Dermis microvascular lymphatic vessel endothelial cell (primary cell): ENCODE measurements at regions not wholly inside any gene's neighbourhood (a gene's known extent, or its start where the extent isn't known, plus 50 kb on each side); places are given as distances from the start of the nearest gene placed in this dataset.

ENCODE experiments used
- DNase-seq, 2 donors: peaks; one replicate each; pipeline versions ENCODE4 v3.0.0 to v3.0.0-alpha.2; 2010; ENCODE audit warnings: low read depth in 2 of 2

DNA sequence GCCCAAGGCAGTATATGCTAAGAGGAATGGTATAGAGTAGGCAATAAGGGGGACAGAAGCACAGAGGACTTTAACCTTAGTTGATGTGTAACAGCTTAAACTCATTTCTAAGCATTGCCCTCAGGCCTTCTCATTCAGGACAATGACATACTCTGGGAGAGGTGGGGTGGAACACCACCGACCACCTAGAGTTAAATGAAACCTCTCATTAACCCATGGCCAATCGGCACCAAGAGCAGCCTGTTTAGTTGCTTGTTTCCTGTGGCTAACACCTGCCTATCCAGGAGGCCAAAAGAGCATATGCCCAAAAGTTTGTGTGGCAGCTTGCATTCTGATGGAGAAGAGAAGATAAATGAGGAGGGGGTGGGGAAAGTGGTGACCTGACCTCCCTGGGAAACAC, 50.0 kb downstream of the PABIR2 start:
- no peak for DNase-seq

DNA sequence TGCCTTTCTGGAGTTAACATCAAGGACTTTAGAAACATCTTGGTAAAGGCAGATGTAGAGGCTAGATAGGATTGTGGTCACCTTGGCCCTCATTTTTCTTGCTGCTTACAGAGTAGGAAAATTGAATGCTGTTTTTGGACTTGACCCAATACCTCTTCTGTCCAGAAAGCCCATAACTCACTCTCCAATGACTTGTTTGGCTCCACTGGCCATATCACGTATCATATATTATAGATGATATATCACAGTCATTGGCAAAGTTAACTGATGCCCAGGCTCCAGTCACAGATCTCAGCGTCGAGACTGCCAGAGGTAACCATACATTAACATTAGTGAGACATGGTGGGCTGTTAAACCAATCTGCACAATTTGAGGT, 50.6 kb downstream of the PABIR2 start:
- DNase-seq: peak in 1 of 2 donors; percentile 17

DNA sequence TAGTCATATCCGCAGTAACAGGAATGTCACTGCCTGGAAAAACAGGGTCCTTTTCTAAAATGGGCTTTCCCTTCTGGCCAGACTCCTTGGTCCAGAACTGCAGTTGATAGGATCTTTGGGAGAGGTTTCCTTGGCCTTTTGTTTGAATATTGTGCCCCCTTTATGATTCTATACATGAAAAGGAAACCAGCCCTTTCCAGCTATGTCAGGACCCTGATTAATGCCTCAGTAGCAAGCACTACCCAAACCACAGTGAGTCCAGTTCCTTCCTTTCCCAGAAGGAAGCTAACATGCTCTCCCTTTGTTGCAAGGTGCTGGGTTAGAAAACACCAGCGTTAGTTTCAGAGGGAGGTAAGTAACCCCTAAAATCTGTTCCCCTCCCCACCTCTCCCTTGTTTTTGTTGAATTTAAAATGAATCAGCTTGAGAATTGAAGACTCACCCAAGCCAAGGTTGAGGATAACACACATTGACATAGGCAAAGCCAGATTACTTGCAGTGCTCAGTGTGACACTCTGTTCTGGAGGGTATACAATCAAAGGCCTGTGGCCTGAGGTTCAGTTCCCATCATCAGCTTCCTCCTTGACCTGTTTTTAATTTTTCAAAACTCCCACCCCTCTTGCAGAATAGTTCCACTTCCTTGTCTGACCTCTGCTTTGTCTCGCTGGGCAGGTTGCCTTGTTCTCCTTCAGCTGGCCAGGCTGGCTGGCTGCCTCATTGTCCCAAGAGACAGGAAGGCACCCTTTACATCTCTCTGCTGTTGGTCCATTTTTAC, 51.2 kb downstream of the PABIR2 start:
- DNase-seq: no peak

- no peak for DNase-seq
These were observed 53.9 kb downstream of the PABIR2 start for GRCh38 chrX:134743091-134743490.

- no peak for DNase-seq
These were observed 54.4 kb downstream of the PABIR2 start for GRCh38 chrX:134742573-134742972.

- DNase-seq: no peak
These were observed 55.3 kb downstream of the PABIR2 start for GRCh38 chrX:134741746-134742145.

- peak in 1 of 2 donors; percentile 63 for DNase-seq
These were observed 57.8 kb downstream of the PABIR2 start for GRCh38 chrX:134738986-134739740.

- DNase-seq: no peak
These were observed 58.6 kb downstream of the PABIR2 start for GRCh38 chrX:134738445-134738844.

GRCh38 chrX:134737721-134738369, 59.2 kb downstream of the PABIR2 start:
- no peak for DNase-seq

GRCh38 chrX:134737061-134737460, 59.9 kb downstream of the PABIR2 start:
- DNase-seq: peak in 1 of 2 donors; percentile 73

- DNase-seq: no peak
These were observed 60.6 kb downstream of the PABIR2 start for GRCh38 chrX:134736356-134736755.

DNA sequence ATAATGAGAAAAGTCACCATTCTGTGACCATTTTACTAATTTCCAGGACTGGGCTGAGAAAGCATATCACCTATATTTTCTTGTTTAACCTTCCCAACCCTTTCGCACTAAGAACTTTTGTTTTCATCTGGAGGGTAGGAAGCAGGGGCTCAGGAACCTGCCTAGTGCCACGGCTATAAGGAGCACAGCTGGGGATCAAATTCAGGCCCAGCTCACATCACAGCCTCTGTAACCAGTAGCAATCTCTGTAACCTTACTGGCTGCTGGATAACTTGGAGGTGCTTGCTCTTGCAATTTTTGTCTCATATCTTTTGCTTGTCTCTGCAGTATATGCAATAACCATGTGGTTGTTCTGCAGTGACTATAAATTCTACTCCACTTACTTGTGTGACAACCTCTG, 62.0 kb downstream of the PABIR2 start:
- DNase-seq: no peak

DNA sequence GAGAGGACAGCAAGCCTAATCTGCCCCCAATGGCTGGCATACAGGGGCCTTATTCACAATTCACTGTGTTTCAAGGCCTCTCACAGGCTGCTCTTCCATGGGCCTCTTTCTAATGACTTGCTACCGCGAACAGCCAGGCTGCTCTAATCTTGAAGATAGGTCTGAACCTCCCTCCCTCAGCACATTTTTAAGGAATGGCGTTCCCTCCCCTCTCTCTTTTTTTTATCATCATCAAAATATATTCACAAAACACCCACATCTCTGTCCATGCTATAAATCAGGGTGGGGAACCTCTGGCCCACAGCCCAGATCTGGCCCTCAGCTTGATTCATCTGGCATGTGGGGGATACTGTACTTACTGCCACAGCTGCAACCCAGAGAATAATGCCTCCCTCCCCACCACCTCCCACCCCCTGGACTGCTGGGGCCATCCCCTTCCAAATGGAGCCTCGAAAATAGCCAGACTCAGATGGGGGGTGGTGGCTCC, 62.5 kb downstream of the PABIR2 start:
- DNase-seq: no peak

DNA sequence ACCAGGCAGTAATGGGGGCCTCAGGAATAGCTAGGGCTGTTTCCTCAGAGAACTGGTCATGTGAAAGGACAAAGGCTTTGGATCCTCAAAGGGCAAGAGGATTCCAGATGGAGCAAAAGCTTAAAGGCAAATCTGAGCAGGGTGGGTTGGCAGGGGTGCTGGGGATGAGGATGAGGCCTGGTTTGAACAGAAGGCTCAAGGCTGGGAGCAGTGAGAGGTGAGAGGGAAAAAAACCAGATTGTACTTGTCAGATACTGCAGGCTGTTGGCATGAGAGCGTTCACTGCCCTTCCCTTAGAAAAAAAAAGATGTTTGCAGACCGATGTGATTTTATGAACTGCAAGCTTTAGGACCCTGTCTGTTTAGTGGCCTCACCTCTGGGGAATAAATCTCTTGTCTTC, 63.4 kb downstream of the PABIR2 start:
- DNase-seq: no peak

DNA sequence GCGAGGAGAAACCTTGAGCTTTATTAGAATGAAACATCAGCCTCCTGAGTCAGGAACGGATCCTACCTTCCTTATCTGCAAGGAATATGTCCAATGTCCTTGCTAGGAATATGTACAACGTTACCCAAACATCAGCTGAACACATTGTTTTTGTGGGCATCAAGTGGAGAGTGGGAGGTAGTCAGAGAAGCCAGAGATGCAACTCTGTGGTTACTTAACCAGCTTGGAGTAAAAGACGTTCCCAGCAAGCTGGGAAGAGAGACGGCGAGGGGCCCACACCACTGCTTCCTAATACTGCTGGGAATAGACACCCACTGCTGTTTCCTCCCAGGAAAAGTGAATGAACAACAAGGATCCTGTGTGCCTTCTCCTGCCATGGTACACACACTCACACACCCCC, 64.3 kb downstream of the PABIR2 start:
- no peak for DNase-seq

GRCh38 chrX:134732152-134732551, 64.9 kb downstream of the PABIR2 start:
- DNase-seq: no peak

- no peak for DNase-seq
These were observed 69.1 kb upstream of the PLAC1 start for GRCh38 chrX:134727363-134727762.

DNA sequence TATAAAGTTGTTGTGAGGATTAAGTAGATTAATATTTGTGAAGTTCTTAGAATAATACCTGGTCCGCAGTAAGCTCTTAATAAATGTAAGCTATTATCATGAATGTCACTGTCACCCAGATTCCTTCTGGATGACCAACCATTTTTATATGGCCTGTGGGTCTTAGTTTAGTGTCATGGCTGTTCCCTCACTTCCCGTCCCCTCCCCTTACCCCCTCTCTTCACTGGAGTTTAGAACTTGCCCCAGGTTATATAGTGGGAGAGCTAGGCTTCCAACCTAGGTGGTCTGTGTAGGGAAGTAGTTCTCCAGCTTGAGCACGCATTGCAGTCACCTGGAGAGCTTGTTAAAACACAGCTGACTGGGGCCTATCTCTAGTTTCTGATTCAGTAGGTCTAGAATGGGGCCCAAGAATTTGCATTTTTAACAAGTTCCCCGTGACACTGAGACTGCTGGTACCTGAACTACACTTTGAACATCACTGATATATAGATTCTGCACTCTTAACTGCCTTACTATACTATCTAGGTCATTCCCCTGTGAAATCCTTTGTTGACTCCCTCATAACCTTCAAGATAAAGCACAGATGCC, 66.9 kb upstream of the PLAC1 start:
- DNase-seq: no peak

DNA sequence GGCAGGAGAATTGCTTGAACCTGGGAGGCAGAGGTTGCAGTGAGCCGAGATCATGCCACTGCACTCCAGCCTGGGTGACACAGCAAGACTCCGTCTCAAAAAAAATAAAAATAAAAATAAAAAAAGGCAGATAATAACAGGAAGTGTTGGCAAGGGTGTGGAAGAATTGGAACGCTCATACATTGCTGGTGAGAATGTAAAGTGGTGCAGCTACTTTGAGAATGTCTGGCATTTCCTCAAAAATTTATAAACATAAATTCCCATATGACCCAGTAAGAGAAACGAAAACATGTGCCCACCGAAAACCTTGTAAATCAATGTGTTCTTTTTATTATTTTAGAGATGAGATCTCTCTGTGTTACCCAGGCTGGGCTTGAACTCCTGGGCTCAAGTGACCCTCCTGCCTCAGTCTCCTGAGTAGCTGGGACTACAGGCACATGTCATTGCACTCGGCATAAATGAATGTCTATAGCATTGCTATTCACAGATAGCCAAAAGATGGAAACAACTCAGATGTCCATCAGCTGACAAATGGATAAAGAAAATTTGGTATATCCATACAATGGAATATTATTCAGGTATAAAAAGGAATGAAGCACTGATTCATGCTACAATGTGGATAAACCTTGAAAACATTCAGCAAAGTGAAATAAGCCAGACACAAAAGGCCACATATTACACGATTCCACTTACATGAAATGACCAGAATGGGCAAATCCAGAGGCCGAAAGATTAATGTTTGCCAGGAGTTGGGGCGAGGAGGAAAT, 63.7 kb upstream of the PLAC1 start:
- DNase-seq: peak in 1 of 2 donors; percentile 50

DNA sequence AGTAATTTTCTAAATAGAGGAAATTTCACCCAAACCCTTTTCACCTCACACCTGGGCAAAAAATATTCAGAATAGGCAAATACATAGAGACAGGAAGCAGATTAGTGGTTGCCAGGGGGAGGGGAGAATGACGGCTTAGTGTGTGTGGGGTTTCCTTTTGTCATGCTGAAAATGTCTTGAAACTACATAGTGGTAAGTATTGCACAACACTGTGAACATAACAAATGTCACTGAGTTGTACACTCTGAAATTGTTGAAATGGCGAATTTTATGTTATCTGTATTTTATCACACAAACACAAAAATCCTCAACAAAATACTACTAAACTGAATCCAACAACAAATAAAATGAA, 60.7 kb upstream of the PLAC1 start:
- DNase-seq: peak; percentile 16 to 37
